IgD-negative memory B cell (primary cell): ENCODE measurements at regions not wholly inside any gene's neighbourhood (a gene's known extent, or its start where the extent isn't known, plus 50 kb on each side); places are given as distances from the start of the nearest gene placed in this dataset.
A peak's percentile ranks its signal among the peaks of the same experiment; 100 is the strongest.
"Not testable (repeated sequence)": the region's sequence is repeated elsewhere in the genome, so short reads cannot be mapped to it uniquely, and the experiment has no call there.

ENCODE experiments used
- H3K27ac Mint-ChIP-seq, 3 donors: one replicate each; pipeline ENCODE4 v1.8.0; 2020 to 2022; ENCODE audit warnings: mild to moderate bottlenecking in 3 of 3, mixed read lengths in 3 of 3, moderate library complexity in 1 of 3
- H3K27me3 Mint-ChIP-seq: one replicate; pipeline ENCODE4 v1.8.0; 2021; ENCODE audit warnings: mixed read lengths
- H3K36me3 Mint-ChIP-seq: one replicate; pipeline ENCODE4 v1.8.0; 2020; ENCODE audit warnings: mild to moderate bottlenecking, mixed read lengths
- H3K4me1 Mint-ChIP-seq, 3 donors: one replicate each; pipeline ENCODE4 v1.8.0; 2020 to 2022; ENCODE audit warnings: mixed read lengths in 3 of 3, mild to moderate bottlenecking in 1 of 3
- H3K4me3 Mint-ChIP-seq, 4 donors: one replicate each; pipeline ENCODE4 v1.8.0; 2020 to 2022; ENCODE audit warnings: mild to moderate bottlenecking in 4 of 4, mixed read lengths in 4 of 4, moderate library complexity in 3 of 4
- H3K9me3 Mint-ChIP-seq, 3 donors: one replicate each; pipeline ENCODE4 v1.8.0; 2020 to 2021; ENCODE audit warnings: mixed read lengths in 3 of 3, mild to moderate bottlenecking in 1 of 3

GRCh38 chr2:66632882-66633281 lies 198.0 kb downstream of the MEIS1 start:
- not testable (repeated sequence) for H3K4me1 Mint-ChIP-seq, H3K36me3 Mint-ChIP-seq, H3K27ac Mint-ChIP-seq, H3K4me3 Mint-ChIP-seq, H3K9me3 Mint-ChIP-seq, H3K27me3 Mint-ChIP-seq

- H3K4me3 Mint-ChIP-seq = no peak overlapping the region
- peaks cover 1% of the 10 kb centered on the region for H3K36me3 Mint-ChIP-seq
- no peaks in the 10 kb centered on the region for H3K4me1 Mint-ChIP-seq
- no peak overlapping the region for H3K27ac Mint-ChIP-seq
- no peaks in the 10 kb centered on the region for H3K27me3 Mint-ChIP-seq
- peaks cover 1 to 6% (median 4%) of the 10 kb centered on the region in 3 donors for H3K9me3 Mint-ChIP-seq
Observed at GRCh38 chr2:66633631-66634030, 198.7 kb downstream of the MEIS1 start.

GRCh38 chr2:66634784-66635183 lies 199.9 kb downstream of the MEIS1 start:
- Mint-ChIP-seq H3K27ac (no peak overlapping the region), H3K9me3 (peaks cover 1 to 6% (median 4%) of the 10 kb centered on the region in 3 donors), H3K4me3 (no peak overlapping the region), H3K4me1 (no peaks in the 10 kb centered on the region), H3K27me3 (no peaks in the 10 kb centered on the region), H3K36me3 (peaks cover 1% of the 10 kb centered on the region)

- H3K9me3 Mint-ChIP-seq = peaks cover 0 to 5% (median 5%) of the 10 kb centered on the region in 3 donors
- H3K27me3 Mint-ChIP-seq = no peaks in the 10 kb centered on the region
- no peaks in the 10 kb centered on the region for H3K36me3 Mint-ChIP-seq
- H3K4me1 Mint-ChIP-seq = no peaks in the 10 kb centered on the region
- no peak overlapping the region for H3K27ac Mint-ChIP-seq
- H3K4me3 Mint-ChIP-seq = no peak overlapping the region
Observed at GRCh38 chr2:66641685-66642084, 206.8 kb downstream of the MEIS1 start.

GRCh38 chr2:66648081-66648480 lies 213.2 kb downstream of the MEIS1 start:
- H3K4me3 Mint-ChIP-seq, H3K4me1 Mint-ChIP-seq, H3K9me3 Mint-ChIP-seq: not testable (repeated sequence)

GRCh38 chr2:66649006-66649405 lies 214.1 kb downstream of the MEIS1 start:
- Mint-ChIP-seq H3K36me3 (no peaks in the 10 kb centered on the region), H3K4me1 (no peaks in the 10 kb centered on the region), H3K27ac (no peak overlapping the region), H3K27me3 (peaks cover 2% of the 10 kb centered on the region), H3K4me3 (no peak overlapping the region), H3K9me3 (peaks cover 4 to 8% (median 6%) of the 10 kb centered on the region in 3 donors)

More at GRCh38 chr2:66648081-66648480, 213.2 kb downstream of the MEIS1 start:
- not testable (repeated sequence) for H3K27me3 Mint-ChIP-seq, H3K36me3 Mint-ChIP-seq
- H3K27ac Mint-ChIP-seq = peak overlapping the region in 1 of 3 donors; percentile 92

GRCh38 chr2:66651295-66651694 lies 216.4 kb downstream of the MEIS1 start:
- no peaks in the 10 kb centered on the region for H3K4me1 Mint-ChIP-seq
- H3K9me3 Mint-ChIP-seq = peaks cover 4 to 6% (median 5%) of the 10 kb centered on the region in 3 donors
- H3K4me3 Mint-ChIP-seq = no peak overlapping the region
- peaks cover 2% of the 10 kb centered on the region for H3K27me3 Mint-ChIP-seq
- no peaks in the 10 kb centered on the region for H3K36me3 Mint-ChIP-seq
- no peak overlapping the region for H3K27ac Mint-ChIP-seq

GRCh38 chr2:66660804-66661203 lies 225.9 kb downstream of the MEIS1 start:
- Mint-ChIP-seq H3K27me3 (no peaks in the 10 kb centered on the region), H3K4me3 (no peak overlapping the region), H3K27ac (no peak overlapping the region), H3K4me1 (no peaks in the 10 kb centered on the region), H3K36me3 (no peaks in the 10 kb centered on the region), H3K9me3 (peaks cover 0 to 5% (median 3%) of the 10 kb centered on the region in 3 donors)

- Mint-ChIP-seq H3K4me3 (no peak overlapping the region), H3K36me3 (no peaks in the 10 kb centered on the region), H3K27me3 (no peaks in the 10 kb centered on the region), H3K27ac (no peak overlapping the region), H3K4me1 (no peaks in the 10 kb centered on the region), H3K9me3 (peaks cover 0 to 4% (median 3%) of the 10 kb centered on the region in 3 donors)
Observed at GRCh38 chr2:66661253-66662173, 226.6 kb downstream of the MEIS1 start.

GRCh38 chr2:66665124-66665984 lies 230.4 kb downstream of the MEIS1 start:
- Mint-ChIP-seq H3K27me3 (no peaks in the 10 kb centered on the region), H3K27ac (no peak overlapping the region), H3K4me3 (no peak overlapping the region), H3K9me3 (peaks cover 0 to 1% (median 0%) of the 10 kb centered on the region in 3 donors), H3K36me3 (no peaks in the 10 kb centered on the region), H3K4me1 (no peaks in the 10 kb centered on the region)

GRCh38 chr2:66667301-66667700 lies 232.4 kb downstream of the MEIS1 start:
- Mint-ChIP-seq H3K4me3 (no peak overlapping the region), H3K4me1 (no peaks in the 10 kb centered on the region), H3K9me3 (peaks cover 0 to 1% (median 0%) of the 10 kb centered on the region in 3 donors), H3K27ac (no peak overlapping the region), H3K36me3 (no peaks in the 10 kb centered on the region), H3K27me3 (no peaks in the 10 kb centered on the region)

- no peak overlapping the region for H3K27ac Mint-ChIP-seq
- H3K9me3 Mint-ChIP-seq = no peaks in the 10 kb centered on the region
- no peaks in the 10 kb centered on the region for H3K27me3 Mint-ChIP-seq
- H3K4me1 Mint-ChIP-seq = no peaks in the 10 kb centered on the region
- no peaks in the 10 kb centered on the region for H3K36me3 Mint-ChIP-seq
- H3K4me3 Mint-ChIP-seq = no peak overlapping the region
Observed at GRCh38 chr2:66673286-66673685, 238.4 kb downstream of the MEIS1 start.

GRCh38 chr2:66674087-66674486 lies 239.2 kb downstream of the MEIS1 start:
- Mint-ChIP-seq H3K4me3 (no peak overlapping the region), H3K9me3 (no peaks in the 10 kb centered on the region), H3K27ac (no peak overlapping the region), H3K36me3 (no peaks in the 10 kb centered on the region), H3K27me3 (no peaks in the 10 kb centered on the region), H3K4me1 (no peaks in the 10 kb centered on the region)

GRCh38 chr2:66675591-66675990 lies 240.7 kb downstream of the MEIS1 start:
- H3K27ac Mint-ChIP-seq = no peak overlapping the region
- H3K27me3 Mint-ChIP-seq = no peaks in the 10 kb centered on the region
- H3K9me3 Mint-ChIP-seq = no peaks in the 10 kb centered on the region
- H3K4me1 Mint-ChIP-seq = no peaks in the 10 kb centered on the region
- H3K36me3 Mint-ChIP-seq = no peaks in the 10 kb centered on the region
- no peak overlapping the region for H3K4me3 Mint-ChIP-seq

GRCh38 chr2:66679442-66679841 lies 244.5 kb downstream of the MEIS1 start:
- no peaks in the 10 kb centered on the region for H3K36me3 Mint-ChIP-seq
- no peaks in the 10 kb centered on the region for H3K27me3 Mint-ChIP-seq
- H3K9me3 Mint-ChIP-seq = no peaks in the 10 kb centered on the region
- no peaks in the 10 kb centered on the region for H3K4me1 Mint-ChIP-seq
- no peak overlapping the region for H3K4me3 Mint-ChIP-seq
- no peak overlapping the region for H3K27ac Mint-ChIP-seq
